ENCODE measurements at regions not wholly inside any gene's neighbourhood (a gene's known extent, or its start where the extent isn't known, plus 50 kb on each side); places are given as distances from the start of the nearest gene placed in this dataset.

- Histone ChIP-seq H3K27ac (ENCODE audit: low read length) (no peak overlapping the region), H3K9me3 (ENCODE audit: control insufficient read depth in 1 of 2, low read length in 2 of 2) (no peaks in the 10 kb centered on the region)
Measured at GRCh38 chr7:155884225-155885166, 72.2 kb upstream of the SHH start.

GRCh38 chr7:155883491-155884224 is 71.4 kb upstream of the SHH start:
- Histone ChIP-seq H3K36me3 (ENCODE audit: control insufficient read depth in 1 of 2, insufficient read depth in 2 of 2, low read length in 2 of 2) (no peaks in the 10 kb centered on the region), H3K4me3 (ENCODE audit: low read depth in 1 of 2, low read length in 2 of 2) (no peak overlapping the region), H3K27ac (ENCODE audit: low read length) (no peak overlapping the region), H3K27me3 (ENCODE audit: low read depth, low read length) (no peaks in the 10 kb centered on the region), H3K9me3 (ENCODE audit: control insufficient read depth in 1 of 2, low read length in 2 of 2) (no peaks in the 10 kb centered on the region), H3K4me1 (ENCODE audit: control insufficient read depth in 1 of 2, insufficient read depth in 2 of 2, low read length in 2 of 2) (no peaks in the 10 kb centered on the region)

More at GRCh38 chr7:155884225-155885166, 72.2 kb upstream of the SHH start:
- no peaks in the 10 kb centered on the region for H3K4me1 ChIP-seq (ENCODE audit: control insufficient read depth in 1 of 2, insufficient read depth in 2 of 2, low read length in 2 of 2)
- H3K4me3 ChIP-seq (ENCODE audit: low read depth in 1 of 2, low read length in 2 of 2): no peak overlapping the region
- no peaks in the 10 kb centered on the region for H3K27me3 ChIP-seq (ENCODE audit: low read depth, low read length)
- no peaks in the 10 kb centered on the region for H3K36me3 ChIP-seq (ENCODE audit: control insufficient read depth in 1 of 2, insufficient read depth in 2 of 2, low read length in 2 of 2)

- Histone ChIP-seq H3K4me3 (ENCODE audit: low read depth in 1 of 2, low read length in 2 of 2) (no peak overlapping the region), H3K9me3 (ENCODE audit: control insufficient read depth in 1 of 2, low read length in 2 of 2) (no peaks in the 10 kb centered on the region), H3K27me3 (ENCODE audit: low read depth, low read length) (no peaks in the 10 kb centered on the region), H3K27ac (ENCODE audit: low read length) (no peak overlapping the region), H3K4me1 (ENCODE audit: control insufficient read depth in 1 of 2, insufficient read depth in 2 of 2, low read length in 2 of 2) (no peaks in the 10 kb centered on the region), H3K36me3 (ENCODE audit: control insufficient read depth in 1 of 2, insufficient read depth in 2 of 2, low read length in 2 of 2) (no peaks in the 10 kb centered on the region)
Measured at GRCh38 chr7:155882596-155882995, 70.3 kb upstream of the SHH start.

GRCh38 chr7:155881471-155882350 is 69.4 kb upstream of the SHH start:
- Histone ChIP-seq H3K4me3 (ENCODE audit: low read depth in 1 of 2, low read length in 2 of 2) (no peak overlapping the region), H3K27ac (ENCODE audit: low read length) (no peak overlapping the region)

GRCh38 chr7:155880721-155881120 is 68.5 kb upstream of the SHH start:
- no peaks in the 10 kb centered on the region for H3K4me1 ChIP-seq (ENCODE audit: control insufficient read depth in 1 of 2, insufficient read depth in 2 of 2, low read length in 2 of 2)
- H3K4me3 ChIP-seq (ENCODE audit: low read depth in 1 of 2, low read length in 2 of 2): no peak overlapping the region
- no peaks in the 10 kb centered on the region for H3K36me3 ChIP-seq (ENCODE audit: control insufficient read depth in 1 of 2, insufficient read depth in 2 of 2, low read length in 2 of 2)
- no peak overlapping the region for H3K27ac ChIP-seq (ENCODE audit: low read length)
- no peaks in the 10 kb centered on the region for H3K9me3 ChIP-seq (ENCODE audit: control insufficient read depth in 1 of 2, low read length in 2 of 2)
- no peaks in the 10 kb centered on the region for H3K27me3 ChIP-seq (ENCODE audit: low read depth, low read length)

More at GRCh38 chr7:155881471-155882350, 69.4 kb upstream of the SHH start:
- H3K27me3 ChIP-seq (ENCODE audit: low read depth, low read length): no peaks in the 10 kb centered on the region
- H3K9me3 ChIP-seq (ENCODE audit: control insufficient read depth in 1 of 2, low read length in 2 of 2): no peaks in the 10 kb centered on the region
- H3K4me1 ChIP-seq (ENCODE audit: control insufficient read depth in 1 of 2, insufficient read depth in 2 of 2, low read length in 2 of 2): no peaks in the 10 kb centered on the region
- no peaks in the 10 kb centered on the region for H3K36me3 ChIP-seq (ENCODE audit: control insufficient read depth in 1 of 2, insufficient read depth in 2 of 2, low read length in 2 of 2)

GRCh38 chr7:155879592-155879991 is 67.3 kb upstream of the SHH start:
- Histone ChIP-seq H3K9me3 (ENCODE audit: control insufficient read depth in 1 of 2, low read length in 2 of 2) (no peaks in the 10 kb centered on the region), H3K27me3 (ENCODE audit: low read depth, low read length) (no peaks in the 10 kb centered on the region), H3K4me3 (ENCODE audit: low read depth in 1 of 2, low read length in 2 of 2) (no peak overlapping the region), H3K36me3 (ENCODE audit: control insufficient read depth in 1 of 2, insufficient read depth in 2 of 2, low read length in 2 of 2) (no peaks in the 10 kb centered on the region), H3K27ac (ENCODE audit: low read length) (no peak overlapping the region), H3K4me1 (ENCODE audit: control insufficient read depth in 1 of 2, insufficient read depth in 2 of 2, low read length in 2 of 2) (no peaks in the 10 kb centered on the region)

GRCh38 chr7:155878674-155879073 is 66.4 kb upstream of the SHH start:
- no peaks in the 10 kb centered on the region for H3K27me3 ChIP-seq (ENCODE audit: low read depth, low read length)
- no peaks in the 10 kb centered on the region for H3K4me1 ChIP-seq (ENCODE audit: control insufficient read depth in 1 of 2, insufficient read depth in 2 of 2, low read length in 2 of 2)
- no peaks in the 10 kb centered on the region for H3K9me3 ChIP-seq (ENCODE audit: control insufficient read depth in 1 of 2, low read length in 2 of 2)
- H3K27ac ChIP-seq (ENCODE audit: low read length): no peak overlapping the region
- no peaks in the 10 kb centered on the region for H3K36me3 ChIP-seq (ENCODE audit: control insufficient read depth in 1 of 2, insufficient read depth in 2 of 2, low read length in 2 of 2)
- no peak overlapping the region for H3K4me3 ChIP-seq (ENCODE audit: low read depth in 1 of 2, low read length in 2 of 2)

- no peaks in the 10 kb centered on the region for H3K9me3 ChIP-seq (ENCODE audit: control insufficient read depth in 1 of 2, low read length in 2 of 2)
Measured at GRCh38 chr7:155878250-155878649, 66.0 kb upstream of the SHH start.

GRCh38 chr7:155877167-155877566 is 64.9 kb upstream of the SHH start:
- no peaks in the 10 kb centered on the region for H3K27me3 ChIP-seq (ENCODE audit: low read depth, low read length)
- H3K9me3 ChIP-seq (ENCODE audit: control insufficient read depth in 1 of 2, low read length in 2 of 2): no peaks in the 10 kb centered on the region
- no peak overlapping the region for H3K27ac ChIP-seq (ENCODE audit: low read length)
- H3K36me3 ChIP-seq (ENCODE audit: control insufficient read depth in 1 of 2, insufficient read depth in 2 of 2, low read length in 2 of 2): no peaks in the 10 kb centered on the region
- no peaks in the 10 kb centered on the region for H3K4me1 ChIP-seq (ENCODE audit: control insufficient read depth in 1 of 2, insufficient read depth in 2 of 2, low read length in 2 of 2)
- H3K4me3 ChIP-seq (ENCODE audit: low read depth in 1 of 2, low read length in 2 of 2): no peak overlapping the region

More at GRCh38 chr7:155878250-155878649, 66.0 kb upstream of the SHH start:
- Histone ChIP-seq H3K4me1 (ENCODE audit: control insufficient read depth in 1 of 2, insufficient read depth in 2 of 2, low read length in 2 of 2) (no peaks in the 10 kb centered on the region), H3K4me3 (ENCODE audit: low read depth in 1 of 2, low read length in 2 of 2) (no peak overlapping the region), H3K27ac (ENCODE audit: low read length) (no peak overlapping the region), H3K36me3 (ENCODE audit: control insufficient read depth in 1 of 2, insufficient read depth in 2 of 2, low read length in 2 of 2) (no peaks in the 10 kb centered on the region), H3K27me3 (ENCODE audit: low read depth, low read length) (no peaks in the 10 kb centered on the region)

GRCh38 chr7:155874411-155874810 is 62.1 kb upstream of the SHH start:
- Histone ChIP-seq H3K27ac (ENCODE audit: low read length) (no peak overlapping the region), H3K9me3 (ENCODE audit: control insufficient read depth in 1 of 2, low read length in 2 of 2) (no peaks in the 10 kb centered on the region), H3K36me3 (ENCODE audit: control insufficient read depth in 1 of 2, insufficient read depth in 2 of 2, low read length in 2 of 2) (no peaks in the 10 kb centered on the region), H3K4me1 (ENCODE audit: control insufficient read depth in 1 of 2, insufficient read depth in 2 of 2, low read length in 2 of 2) (no peaks in the 10 kb centered on the region), H3K4me3 (ENCODE audit: low read depth in 1 of 2, low read length in 2 of 2) (no peak overlapping the region), H3K27me3 (ENCODE audit: low read depth, low read length) (no peaks in the 10 kb centered on the region)

- Histone ChIP-seq H3K4me3 (ENCODE audit: low read depth in 1 of 2, low read length in 2 of 2) (no peak overlapping the region), H3K9me3 (ENCODE audit: control insufficient read depth in 1 of 2, low read length in 2 of 2) (peaks cover 0 to 4% of the 10 kb centered on the region in 2 donors), H3K36me3 (ENCODE audit: control insufficient read depth in 1 of 2, insufficient read depth in 2 of 2, low read length in 2 of 2) (no peaks in the 10 kb centered on the region), H3K27ac (ENCODE audit: low read length) (no peak overlapping the region), H3K27me3 (ENCODE audit: low read depth, low read length) (no peaks in the 10 kb centered on the region), H3K4me1 (ENCODE audit: control insufficient read depth in 1 of 2, insufficient read depth in 2 of 2, low read length in 2 of 2) (no peaks in the 10 kb centered on the region)
Measured at GRCh38 chr7:155874010-155874409, 61.7 kb upstream of the SHH start.
